Gastrocnemius medialis (tissue), 4 donors: ENCODE measurements at regions not wholly inside any gene's neighbourhood (a gene's known extent, or its start where the extent isn't known, plus 50 kb on each side); places are given as distances from the start of the nearest gene placed in this dataset.

Experiments
- POLR2A ChIP-seq, 2 donors: fragments of 450-650 bp; IDR thresholded peaks; one replicate each; pipeline ENCODE4 v1.6.1; 2017; ENCODE audit warnings: antibody characterized with exemption in 2 of 2, mild to moderate bottlenecking in 2 of 2, moderate library complexity in 2 of 2
- TF ChIP-seq, protein P1 (sequence below), 5 experiments: fragments of 450-650 bp in 3 of 5; fragments of 200-600 bp in 2 of 5; sonication (generic) in 2 of 5; IDR thresholded peaks in 4 of 5; conservative IDR thresholded peaks in 1 of 5; 1 replicate in 4 of 5; 2 replicates in 1 of 5; pipeline ENCODE4 v1.5.1; 2016 to 2019; ENCODE audit warnings: antibody characterized with exemption in 5 of 5, mild to moderate bottlenecking in 3 of 5, moderate library complexity in 3 of 5

DNA sequence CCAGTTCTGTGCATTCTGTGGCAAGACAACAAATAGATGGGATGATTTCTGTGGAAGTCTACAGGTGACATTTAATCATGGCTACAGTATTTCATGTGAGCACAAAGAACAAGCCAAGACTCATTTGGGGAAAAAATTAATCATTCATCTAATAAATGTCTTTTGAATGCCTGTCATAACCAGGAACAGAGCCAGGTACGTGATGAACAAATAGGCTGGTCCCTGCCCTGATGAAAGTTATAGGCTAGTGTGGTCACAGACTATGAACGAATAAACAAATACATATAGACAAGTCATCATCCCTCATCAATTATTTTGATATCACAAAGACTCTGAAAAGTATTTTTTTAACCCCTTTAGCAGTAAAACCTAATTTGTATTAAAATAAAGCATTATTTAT lies 226.4 kb upstream of the RRP15 start:
- TF ChIP-seq, protein P1, sequence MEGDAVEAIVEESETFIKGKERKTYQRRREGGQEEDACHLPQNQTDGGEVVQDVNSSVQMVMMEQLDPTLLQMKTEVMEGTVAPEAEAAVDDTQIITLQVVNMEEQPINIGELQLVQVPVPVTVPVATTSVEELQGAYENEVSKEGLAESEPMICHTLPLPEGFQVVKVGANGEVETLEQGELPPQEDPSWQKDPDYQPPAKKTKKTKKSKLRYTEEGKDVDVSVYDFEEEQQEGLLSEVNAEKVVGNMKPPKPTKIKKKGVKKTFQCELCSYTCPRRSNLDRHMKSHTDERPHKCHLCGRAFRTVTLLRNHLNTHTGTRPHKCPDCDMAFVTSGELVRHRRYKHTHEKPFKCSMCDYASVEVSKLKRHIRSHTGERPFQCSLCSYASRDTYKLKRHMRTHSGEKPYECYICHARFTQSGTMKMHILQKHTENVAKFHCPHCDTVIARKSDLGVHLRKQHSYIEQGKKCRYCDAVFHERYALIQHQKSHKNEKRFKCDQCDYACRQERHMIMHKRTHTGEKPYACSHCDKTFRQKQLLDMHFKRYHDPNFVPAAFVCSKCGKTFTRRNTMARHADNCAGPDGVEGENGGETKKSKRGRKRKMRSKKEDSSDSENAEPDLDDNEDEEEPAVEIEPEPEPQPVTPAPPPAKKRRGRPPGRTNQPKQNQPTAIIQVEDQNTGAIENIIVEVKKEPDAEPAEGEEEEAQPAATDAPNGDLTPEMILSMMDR (IDR thresholded peaks at IDR 0.05 in 4 of 5, conservative IDR thresholded peaks at IDR 0.05 in 1 of 5), result no peak
- no peak for TF ChIP-seq POLR2A (IDR thresholded peaks at IDR 0.05)
